LNCAP (cell line): ENCODE measurements at regions not wholly inside any gene's neighbourhood (a gene's known extent, or its start where the extent isn't known, plus 50 kb on each side); places are given as distances from the start of the nearest gene placed in this dataset.

Source experiments
- CTCF ChIP-seq: fragments of 450-650 bp; IDR thresholded peaks from 2 replicates; pipeline ENCODE4 v1.5.1; 2017; ENCODE audit warnings: mild to moderate bottlenecking

DNA sequence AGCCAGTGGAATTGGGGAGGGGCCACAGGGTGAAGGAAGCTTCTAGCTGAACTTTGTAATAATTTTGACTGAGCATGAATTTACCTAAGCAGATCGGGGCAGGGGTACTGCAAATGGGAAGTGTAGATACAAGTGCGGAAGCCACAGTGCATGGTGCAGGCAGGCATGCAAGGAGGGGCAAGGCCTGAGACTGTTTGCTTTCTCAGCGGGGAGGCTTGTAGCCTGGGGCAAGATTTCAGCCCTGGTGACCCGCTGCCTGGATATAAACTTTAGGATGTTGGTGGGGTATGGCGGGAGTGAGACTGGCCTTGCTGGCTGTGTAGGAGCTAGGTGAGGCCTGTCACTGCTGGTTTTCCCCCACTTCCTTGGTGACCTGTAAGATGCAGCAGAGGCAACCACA, 266.4 kb upstream of the PREP start:
- no peak for TF ChIP-seq CTCF

DNA sequence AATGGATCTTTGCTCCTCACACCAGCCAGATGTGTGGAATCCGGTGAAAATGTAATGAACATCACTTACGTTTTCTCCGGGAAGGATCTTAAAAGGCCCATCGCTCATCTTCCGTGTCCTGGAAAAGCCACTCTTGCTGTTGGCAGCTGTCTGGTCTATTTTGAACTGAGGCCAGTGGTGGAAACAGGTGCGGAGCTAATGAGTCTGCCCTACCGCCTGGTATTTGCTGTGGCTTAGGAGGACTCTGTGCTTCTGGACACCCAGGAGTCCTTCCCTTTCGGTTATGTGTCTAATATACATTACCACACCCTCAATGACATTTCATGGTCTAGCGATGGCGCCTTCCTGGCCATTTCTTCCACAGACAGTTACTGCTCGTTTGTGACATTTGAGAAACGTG, 264.2 kb upstream of the PREP start:
- TF ChIP-seq CTCF: no peak

DNA sequence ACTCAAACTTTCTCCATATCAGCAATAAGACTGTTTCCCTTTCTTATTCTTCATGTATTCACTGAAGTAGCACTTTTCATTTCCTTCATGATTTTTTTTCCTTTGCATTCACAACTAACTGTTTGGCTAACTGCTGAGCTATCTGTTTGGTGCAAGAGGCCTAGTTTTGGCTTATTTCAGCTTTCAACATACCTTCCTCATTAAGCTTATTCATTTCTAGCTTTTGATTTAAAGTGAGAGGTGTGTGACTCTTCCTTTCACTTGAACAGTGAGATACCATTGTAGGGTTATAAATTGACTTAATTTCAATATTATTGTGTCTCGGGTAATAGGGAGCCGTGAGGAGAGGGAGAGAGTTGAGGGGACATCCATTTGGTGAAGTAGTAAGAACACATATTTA, 262.0 kb upstream of the PREP start:
- no peak for TF ChIP-seq CTCF

DNA sequence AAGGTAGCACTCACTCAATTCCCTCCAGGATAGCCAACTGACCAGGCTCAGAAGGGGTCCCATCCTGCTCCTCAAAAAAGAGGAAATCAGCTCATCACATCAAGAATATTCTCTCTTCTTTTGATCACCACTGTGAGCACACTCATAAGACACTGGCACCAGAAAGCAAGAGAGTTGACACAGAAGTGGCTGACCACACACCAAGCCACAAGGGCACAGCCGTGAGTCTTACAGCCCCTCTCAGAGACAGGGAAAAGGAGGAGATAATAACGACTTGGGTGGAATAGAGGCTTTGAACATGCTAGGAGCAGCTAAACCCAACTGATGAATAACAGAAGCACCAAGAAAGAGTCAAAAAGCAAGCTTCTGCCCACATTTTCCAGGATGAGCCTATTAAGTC, 249.1 kb upstream of the PREP start:
- TF ChIP-seq CTCF: no peak

DNA sequence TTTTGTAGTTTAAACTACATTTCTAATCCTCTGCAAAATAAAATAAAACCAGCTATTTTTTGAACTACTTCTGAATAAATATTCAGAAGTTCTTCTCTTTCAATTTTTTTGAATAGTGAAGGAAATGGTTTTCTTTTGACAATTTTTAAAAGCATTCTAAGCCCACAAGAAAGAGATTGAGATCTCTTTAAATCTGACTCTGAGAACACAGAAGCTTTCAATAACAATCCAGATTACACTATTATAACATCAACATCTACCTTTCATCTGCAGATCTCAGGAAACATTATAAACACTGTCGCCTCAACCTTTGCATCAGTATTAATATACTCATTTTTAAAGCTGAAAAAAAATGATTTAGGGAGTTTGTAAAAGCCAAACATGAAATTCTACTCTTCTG, 247.5 kb upstream of the PREP start:
- TF ChIP-seq CTCF: no peak

GRCh38 chr6:105649192-105649591, 246.3 kb upstream of the PREP start:
- no peak for TF ChIP-seq CTCF

DNA sequence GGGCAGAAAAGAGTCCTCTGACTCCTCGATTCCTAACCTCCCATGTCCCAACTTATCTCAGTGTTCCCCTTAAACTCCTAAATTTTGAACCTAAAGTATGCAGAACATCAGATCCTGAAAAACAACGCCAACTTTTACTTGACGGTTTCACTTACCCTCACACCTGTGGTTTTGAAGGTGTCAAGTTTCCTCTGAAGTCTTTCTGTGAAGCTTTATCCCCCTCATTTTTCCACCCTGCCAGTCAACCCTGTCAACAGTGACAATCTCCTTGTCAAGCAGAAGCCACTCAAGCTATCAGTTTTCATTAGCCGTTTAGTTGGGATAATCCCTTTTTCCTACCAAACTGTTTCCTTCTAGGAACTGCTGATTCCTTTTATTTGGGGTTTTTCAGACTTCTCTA, 245.4 kb upstream of the PREP start:
- no peak for TF ChIP-seq CTCF

DNA sequence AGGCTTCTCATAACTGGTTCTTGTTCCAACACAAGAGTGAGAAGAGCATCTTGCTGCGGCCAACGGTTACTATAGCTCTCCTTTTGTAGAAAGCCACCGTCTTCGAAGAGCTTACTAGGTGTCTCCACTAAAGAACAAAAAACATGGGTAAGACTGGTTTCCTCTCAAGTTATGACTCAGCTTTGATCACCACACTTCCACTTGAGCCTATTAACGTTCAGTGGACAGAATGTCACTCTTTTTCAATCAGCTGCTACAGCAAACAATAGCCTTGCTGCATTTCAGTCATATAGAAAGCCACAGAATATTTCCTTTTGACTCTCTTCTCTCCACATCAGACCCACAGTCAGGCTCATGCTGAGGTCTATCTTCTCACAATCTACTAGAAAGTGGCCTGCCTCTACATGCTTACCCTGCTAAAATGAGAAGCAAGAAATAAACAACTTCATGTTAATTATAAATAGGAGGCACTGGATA, 243.5 kb upstream of the PREP start:
- no peak for TF ChIP-seq CTCF
